ENCODE measurements at regions not wholly inside any gene's neighbourhood (a gene's known extent, or its start where the extent isn't known, plus 50 kb on each side); places are given as distances from the start of the nearest gene placed in this dataset.

DNA sequence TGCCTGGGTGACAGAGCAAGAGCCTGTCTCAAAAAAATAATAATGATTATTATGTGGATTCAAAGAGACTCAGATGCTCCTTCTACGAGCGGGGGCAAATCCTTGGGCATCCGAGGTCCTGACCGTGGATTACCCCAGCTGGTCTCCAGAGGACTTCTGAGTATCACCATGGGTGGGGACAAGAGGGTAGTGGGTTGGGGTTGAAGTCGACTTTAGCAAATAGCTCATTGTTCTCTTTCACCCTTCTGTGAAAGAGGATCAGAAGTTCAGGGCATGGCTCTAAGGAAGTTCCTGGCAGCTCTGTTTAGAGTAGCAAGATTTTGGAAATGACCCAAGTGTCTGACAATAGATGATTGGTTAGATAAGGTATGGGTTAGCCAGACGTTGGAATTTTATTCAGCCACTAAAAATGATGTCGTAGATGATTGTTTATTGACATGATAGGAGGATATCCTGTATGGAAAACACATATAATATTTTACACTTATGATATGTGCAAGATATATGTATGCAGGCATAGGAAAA lies 59.0 kb upstream of the SPRED2 start:
- TF ChIP-seq, protein P1, sequence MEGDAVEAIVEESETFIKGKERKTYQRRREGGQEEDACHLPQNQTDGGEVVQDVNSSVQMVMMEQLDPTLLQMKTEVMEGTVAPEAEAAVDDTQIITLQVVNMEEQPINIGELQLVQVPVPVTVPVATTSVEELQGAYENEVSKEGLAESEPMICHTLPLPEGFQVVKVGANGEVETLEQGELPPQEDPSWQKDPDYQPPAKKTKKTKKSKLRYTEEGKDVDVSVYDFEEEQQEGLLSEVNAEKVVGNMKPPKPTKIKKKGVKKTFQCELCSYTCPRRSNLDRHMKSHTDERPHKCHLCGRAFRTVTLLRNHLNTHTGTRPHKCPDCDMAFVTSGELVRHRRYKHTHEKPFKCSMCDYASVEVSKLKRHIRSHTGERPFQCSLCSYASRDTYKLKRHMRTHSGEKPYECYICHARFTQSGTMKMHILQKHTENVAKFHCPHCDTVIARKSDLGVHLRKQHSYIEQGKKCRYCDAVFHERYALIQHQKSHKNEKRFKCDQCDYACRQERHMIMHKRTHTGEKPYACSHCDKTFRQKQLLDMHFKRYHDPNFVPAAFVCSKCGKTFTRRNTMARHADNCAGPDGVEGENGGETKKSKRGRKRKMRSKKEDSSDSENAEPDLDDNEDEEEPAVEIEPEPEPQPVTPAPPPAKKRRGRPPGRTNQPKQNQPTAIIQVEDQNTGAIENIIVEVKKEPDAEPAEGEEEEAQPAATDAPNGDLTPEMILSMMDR (IDR thresholded peaks at IDR 0.05), result no peak
- TF ChIP-seq POLR2A (IDR thresholded peaks at IDR 0.05), result no peak
